OCI-LY3 (cell line): ENCODE measurements at regions not wholly inside any gene's neighbourhood (a gene's known extent, or its start where the extent isn't known, plus 50 kb on each side); places are given as distances from the start of the nearest gene placed in this dataset.
"Not testable (repeated sequence)": the region's sequence is repeated elsewhere in the genome, so short reads cannot be mapped to it uniquely, and the experiment has no call there.

ENCODE experiments used
- H2AFZ ChIP-seq: fragments of 200-600, 300-600 bp; shearing (Covaris generic); 2 replicates; pipeline ENCODE4 v1.6.0; 2014; ENCODE audit warnings: antibody characterized with exemption, low read depth, low read length
- H3K27ac ChIP-seq: fragments of 200-600, 300-600 bp; sonication (generic); 2 replicates; pipeline ENCODE4 v1.5.1; 2014; ENCODE audit warnings: mild to moderate bottlenecking, low read length, moderate library complexity, mixed read lengths
- H3K27me3 ChIP-seq: fragments of 200-600, 300-600 bp; sonication (generic); 2 replicates; pipeline ENCODE4 v1.6.1; 2014; ENCODE audit warnings: low read depth, low read length, mixed read lengths
- H3K36me3 ChIP-seq: fragments of 200-600, 300-600 bp; sonication (generic); replicated peaks from 2 replicates; pipeline ENCODE3; 2014; ENCODE audit warnings: low read depth, low read length, mixed read lengths
- H3K4me1 ChIP-seq: fragments of 300-600, 200-600 bp; sonication (generic); 2 replicates; pipeline ENCODE4 v1.6.1; 2014; ENCODE audit warnings: low read length, mixed read lengths
- H3K4me2 ChIP-seq: fragments of 200-600, 300-600 bp; sonication (generic); 2 replicates; pipeline ENCODE4 v1.6.1; 2014; ENCODE audit warnings: low read length, mixed read lengths
- H3K4me3 ChIP-seq: fragments of 300-600, 200-600 bp; sonication (generic); 2 replicates; pipeline ENCODE4 v1.5.1; 2014; ENCODE audit warnings: antibody characterized with exemption, mild to moderate bottlenecking, low read length, moderate library complexity
- H3K79me2 ChIP-seq: fragments of 300-600, 200-600 bp; shearing (Covaris generic); 2 replicates; pipeline ENCODE4 v1.6.1; 2014; ENCODE audit warnings: mild to moderate bottlenecking, low read length, mixed read lengths
- H3K9ac ChIP-seq: fragments of 300-600, 200-600 bp; shearing (Covaris generic); 2 replicates; pipeline ENCODE4 v1.6.0; 2014; ENCODE audit warnings: mild to moderate bottlenecking, low read length, moderate library complexity
- H3K9me3 ChIP-seq: fragments of 200-600, 300-600 bp; shearing (Covaris generic); 2 replicates; pipeline ENCODE4 v1.6.1; 2014; ENCODE audit warnings: low read length, mixed read lengths; ENCODE audit not compliant: insufficient read depth
- H4K20me1 ChIP-seq: fragments of 200-600, 300-600 bp; sonication (generic); 2 replicates; pipeline ENCODE4 v1.6.1; 2016; ENCODE audit warnings: low read length, mixed read lengths; ENCODE audit not compliant: insufficient read depth
- EZH2phosphoT487 ChIP-seq: fragments of 200-600 bp; shearing (Covaris generic); IDR thresholded peaks from 2 replicates; pipeline ENCODE4 v1.6.1; 2018; ENCODE audit warnings: antibody characterized with exemption, mixed run types, low read depth
- TF ChIP-seq, protein P1 (sequence below): fragments of 200-600, 300-600 bp; sonication (generic); IDR thresholded peaks from 2 replicates; pipeline ENCODE4 v1.5.1; 2014; ENCODE audit warnings: antibody characterized with exemption, low read length, low read depth

DNA sequence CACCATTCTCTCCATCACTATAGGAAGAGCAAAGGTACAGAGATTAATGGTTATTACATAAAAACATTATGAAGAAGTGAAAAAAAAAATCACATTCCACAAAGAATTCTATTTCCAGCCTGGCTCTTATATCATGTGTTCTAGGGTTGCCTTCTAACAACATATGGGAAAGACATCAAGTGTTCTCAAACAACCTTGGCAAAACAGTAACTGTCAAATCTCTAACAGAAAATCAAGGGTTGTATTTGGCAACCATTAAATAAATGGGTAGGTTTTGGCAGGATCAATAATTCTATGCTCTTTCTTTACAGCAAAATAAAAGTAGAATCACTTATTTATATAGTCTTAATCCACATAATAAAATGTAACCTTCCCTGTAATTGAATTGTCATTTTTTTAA, 728.9 kb downstream of the MAT2B start:
- no peaks in the 10 kb centered on the region for H3K27me3 ChIP-seq
- no peak overlapping the region for H3K27ac ChIP-seq
- no peaks in the 10 kb centered on the region for H3K36me3 ChIP-seq
- no peak overlapping the region for H3K9ac ChIP-seq
- no peak overlapping the region for H3K4me2 ChIP-seq
- no peaks in the 10 kb centered on the region for H3K4me1 ChIP-seq
- no peaks in the 10 kb centered on the region for H3K9me3 ChIP-seq
- H3K79me2 ChIP-seq = no peaks in the 10 kb centered on the region
- H3K4me3 ChIP-seq = no peak overlapping the region
- no peaks in the 10 kb centered on the region for H4K20me1 ChIP-seq
- TF ChIP-seq EZH2phosphoT487 = no peak
- TF ChIP-seq, protein P1, sequence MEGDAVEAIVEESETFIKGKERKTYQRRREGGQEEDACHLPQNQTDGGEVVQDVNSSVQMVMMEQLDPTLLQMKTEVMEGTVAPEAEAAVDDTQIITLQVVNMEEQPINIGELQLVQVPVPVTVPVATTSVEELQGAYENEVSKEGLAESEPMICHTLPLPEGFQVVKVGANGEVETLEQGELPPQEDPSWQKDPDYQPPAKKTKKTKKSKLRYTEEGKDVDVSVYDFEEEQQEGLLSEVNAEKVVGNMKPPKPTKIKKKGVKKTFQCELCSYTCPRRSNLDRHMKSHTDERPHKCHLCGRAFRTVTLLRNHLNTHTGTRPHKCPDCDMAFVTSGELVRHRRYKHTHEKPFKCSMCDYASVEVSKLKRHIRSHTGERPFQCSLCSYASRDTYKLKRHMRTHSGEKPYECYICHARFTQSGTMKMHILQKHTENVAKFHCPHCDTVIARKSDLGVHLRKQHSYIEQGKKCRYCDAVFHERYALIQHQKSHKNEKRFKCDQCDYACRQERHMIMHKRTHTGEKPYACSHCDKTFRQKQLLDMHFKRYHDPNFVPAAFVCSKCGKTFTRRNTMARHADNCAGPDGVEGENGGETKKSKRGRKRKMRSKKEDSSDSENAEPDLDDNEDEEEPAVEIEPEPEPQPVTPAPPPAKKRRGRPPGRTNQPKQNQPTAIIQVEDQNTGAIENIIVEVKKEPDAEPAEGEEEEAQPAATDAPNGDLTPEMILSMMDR = no peak
- H2AFZ ChIP-seq = no peak overlapping the region

DNA sequence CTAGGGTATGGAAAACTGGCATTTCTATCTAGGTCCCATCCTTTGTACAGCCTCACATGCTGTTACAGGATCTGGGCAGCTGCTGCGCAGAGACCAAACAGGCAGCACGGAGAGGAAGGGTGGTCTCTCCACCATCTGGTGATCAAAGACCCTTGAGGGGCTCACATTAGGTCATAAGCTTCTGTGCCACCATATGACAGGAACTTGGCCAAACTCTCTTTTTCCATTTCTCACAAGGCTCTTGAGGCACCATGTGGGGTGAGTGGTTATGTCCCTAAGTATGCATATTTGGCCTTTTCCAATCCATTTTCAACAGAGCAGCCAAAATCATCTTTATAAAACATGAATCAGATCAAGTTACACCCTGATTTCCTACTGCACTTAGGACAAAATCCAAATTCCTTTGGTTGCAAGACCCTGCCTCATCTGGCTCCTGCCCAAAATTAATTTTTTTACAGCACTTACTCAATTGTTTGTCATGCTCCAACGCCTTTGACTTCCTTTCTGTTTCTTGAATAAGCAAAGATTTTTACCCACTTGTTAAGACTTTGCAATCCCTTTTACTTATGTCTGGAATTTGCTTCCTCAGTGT, 730.0 kb downstream of the MAT2B start:
- H3K4me3 ChIP-seq = no peak overlapping the region
- H3K4me1 ChIP-seq = no peaks in the 10 kb centered on the region
- H3K9me3 ChIP-seq = no peaks in the 10 kb centered on the region
- no peak overlapping the region for H3K27ac ChIP-seq
- TF ChIP-seq, protein P1 = no peak
- TF ChIP-seq EZH2phosphoT487 = no peak
- H3K36me3 ChIP-seq = no peaks in the 10 kb centered on the region
- H3K4me2 ChIP-seq = no peak overlapping the region
- no peaks in the 10 kb centered on the region for H3K27me3 ChIP-seq
- H2AFZ ChIP-seq = no peak overlapping the region
- H4K20me1 ChIP-seq = no peaks in the 10 kb centered on the region
- H3K79me2 ChIP-seq = no peaks in the 10 kb centered on the region
- no peak overlapping the region for H3K9ac ChIP-seq

DNA sequence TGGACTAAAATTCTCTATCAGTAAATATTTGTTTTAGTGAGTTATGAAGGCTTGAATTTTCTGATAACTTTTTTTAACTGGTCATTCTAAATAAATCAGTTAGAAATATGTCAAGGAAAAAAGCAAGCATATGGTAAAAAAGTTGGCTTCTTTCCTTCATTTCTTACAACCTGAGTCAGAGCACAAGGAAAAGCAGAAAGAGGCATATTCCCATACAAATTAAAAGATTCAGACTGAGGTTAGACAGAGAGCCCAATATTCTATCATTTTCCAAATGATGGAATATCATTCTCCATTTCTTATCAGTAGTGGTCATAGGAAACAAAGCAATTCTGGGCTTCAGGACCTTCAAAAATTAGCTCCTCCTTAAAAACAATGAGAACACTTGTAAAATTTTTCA, 732.1 kb downstream of the MAT2B start:
- H4K20me1 ChIP-seq = no peaks in the 10 kb centered on the region
- no peak for TF ChIP-seq EZH2phosphoT487
- TF ChIP-seq, protein P1 = no peak
- H3K4me1 ChIP-seq = no peaks in the 10 kb centered on the region
- H3K9me3 ChIP-seq = no peaks in the 10 kb centered on the region
- no peaks in the 10 kb centered on the region for H3K79me2 ChIP-seq
- H3K27me3 ChIP-seq = no peaks in the 10 kb centered on the region
- no peaks in the 10 kb centered on the region for H3K36me3 ChIP-seq
- no peak overlapping the region for H3K4me3 ChIP-seq
- no peak overlapping the region for H3K9ac ChIP-seq
- no peak overlapping the region for H3K27ac ChIP-seq
- no peak overlapping the region for H2AFZ ChIP-seq
- H3K4me2 ChIP-seq = no peak overlapping the region

DNA sequence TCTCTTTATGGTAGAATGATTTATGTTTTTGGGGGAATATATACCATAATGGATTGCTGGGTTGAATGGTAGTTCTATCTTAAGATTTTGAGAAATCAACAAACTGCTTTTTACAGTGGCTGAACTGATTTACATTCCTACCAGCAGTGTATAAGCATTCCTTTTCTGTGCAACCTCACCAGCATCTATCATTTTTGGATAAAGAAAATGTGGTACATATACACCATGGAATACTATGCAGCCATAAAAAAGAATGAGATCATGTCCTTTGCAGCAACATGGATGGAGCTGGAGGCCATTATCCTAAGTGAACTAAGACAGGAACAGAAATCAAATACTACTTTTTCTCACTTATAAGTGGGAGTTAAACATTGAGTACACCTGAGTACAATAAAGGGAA, 746.4 kb downstream of the MAT2B start:
- not testable (repeated sequence) for H3K4me1 ChIP-seq, H3K4me3 ChIP-seq, H2AFZ ChIP-seq, H3K27me3 ChIP-seq, H3K36me3 ChIP-seq, H3K4me2 ChIP-seq, H3K9me3 ChIP-seq, H3K79me2 ChIP-seq, H4K20me1 ChIP-seq, H3K27ac ChIP-seq, H3K9ac ChIP-seq

DNA sequence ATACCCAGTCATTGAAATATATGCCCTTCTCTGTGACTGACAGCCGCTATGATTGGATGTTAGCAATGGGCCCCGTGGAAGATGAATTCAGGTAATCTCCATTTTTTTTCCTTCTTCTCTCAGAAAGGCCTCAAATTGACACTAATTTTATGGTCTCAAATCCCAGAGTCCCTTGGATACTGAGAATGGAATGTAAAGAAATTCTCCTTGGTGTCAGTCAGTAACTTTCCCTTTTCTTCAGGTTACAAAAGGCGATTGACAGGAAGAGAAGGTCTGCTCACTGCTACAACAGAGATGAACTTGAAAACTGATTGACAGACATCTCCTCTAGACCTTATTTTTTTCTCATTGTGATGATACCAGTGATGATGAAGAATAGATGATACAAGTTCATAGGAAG, 748.3 kb downstream of the MAT2B start:
- H3K79me2 ChIP-seq = no peaks in the 10 kb centered on the region
- H3K27me3 ChIP-seq = no peaks in the 10 kb centered on the region
- H3K9me3 ChIP-seq = no peaks in the 10 kb centered on the region
- H3K9ac ChIP-seq = no peak overlapping the region
- H3K4me1 ChIP-seq = no peaks in the 10 kb centered on the region
- no peak overlapping the region for H2AFZ ChIP-seq
- H3K4me2 ChIP-seq = no peak overlapping the region
- TF ChIP-seq EZH2phosphoT487 = no peak
- H3K4me3 ChIP-seq = no peak overlapping the region
- H3K27ac ChIP-seq = no peak overlapping the region
- no peaks in the 10 kb centered on the region for H3K36me3 ChIP-seq
- no peaks in the 10 kb centered on the region for H4K20me1 ChIP-seq
